ENCODE measurements at regions not wholly inside any gene's neighbourhood (a gene's known extent, or its start where the extent isn't known, plus 50 kb on each side); places are given as distances from the start of the nearest gene placed in this dataset.

DNA sequence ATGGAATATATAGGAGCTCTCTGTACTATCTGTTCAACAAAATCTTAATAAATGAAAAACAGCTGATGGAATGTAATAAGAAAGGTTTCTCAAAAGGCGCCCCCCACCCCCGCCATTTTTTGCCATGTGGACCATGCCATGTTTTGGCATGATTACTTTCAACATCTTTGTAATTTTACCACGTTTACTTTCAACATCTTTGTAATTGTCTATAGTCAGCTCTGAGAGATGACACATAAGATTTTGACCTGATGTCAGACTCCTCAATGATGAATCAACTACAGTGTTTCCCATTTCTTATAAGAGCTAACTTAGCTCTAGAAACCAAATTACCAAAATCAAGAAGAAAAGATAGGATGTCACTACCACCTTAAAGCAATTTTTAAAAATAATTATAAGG lies 144.9 kb upstream of the AHR start:
- no peak overlapping the region for H3K27ac ChIP-seq
- TF ChIP-seq POLR2A (IDR thresholded peaks at IDR 0.05), result no peak
- TF ChIP-seq, protein P1, sequence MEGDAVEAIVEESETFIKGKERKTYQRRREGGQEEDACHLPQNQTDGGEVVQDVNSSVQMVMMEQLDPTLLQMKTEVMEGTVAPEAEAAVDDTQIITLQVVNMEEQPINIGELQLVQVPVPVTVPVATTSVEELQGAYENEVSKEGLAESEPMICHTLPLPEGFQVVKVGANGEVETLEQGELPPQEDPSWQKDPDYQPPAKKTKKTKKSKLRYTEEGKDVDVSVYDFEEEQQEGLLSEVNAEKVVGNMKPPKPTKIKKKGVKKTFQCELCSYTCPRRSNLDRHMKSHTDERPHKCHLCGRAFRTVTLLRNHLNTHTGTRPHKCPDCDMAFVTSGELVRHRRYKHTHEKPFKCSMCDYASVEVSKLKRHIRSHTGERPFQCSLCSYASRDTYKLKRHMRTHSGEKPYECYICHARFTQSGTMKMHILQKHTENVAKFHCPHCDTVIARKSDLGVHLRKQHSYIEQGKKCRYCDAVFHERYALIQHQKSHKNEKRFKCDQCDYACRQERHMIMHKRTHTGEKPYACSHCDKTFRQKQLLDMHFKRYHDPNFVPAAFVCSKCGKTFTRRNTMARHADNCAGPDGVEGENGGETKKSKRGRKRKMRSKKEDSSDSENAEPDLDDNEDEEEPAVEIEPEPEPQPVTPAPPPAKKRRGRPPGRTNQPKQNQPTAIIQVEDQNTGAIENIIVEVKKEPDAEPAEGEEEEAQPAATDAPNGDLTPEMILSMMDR (IDR thresholded peaks at IDR 0.05), result no peak
- H3K27me3 ChIP-seq, result no peaks in the 10 kb centered on the region
- H3K4me3 ChIP-seq, result no peak overlapping the region
- DNase-seq, result no peak
- H3K36me3 ChIP-seq, result no peaks in the 10 kb centered on the region
- H3K9me3 ChIP-seq, result no peaks in the 10 kb centered on the region
- 75% methylated on average over 3 of the region's 3 CpGs for WGBS, 2 donors
- H3K4me1 ChIP-seq, result no peaks in the 10 kb centered on the region
- intact Hi-C loops (cut with DNase I), result no loop called here

- Histone ChIP-seq H3K4me1 (no peaks in the 10 kb centered on the region), H3K4me3 (no peak overlapping the region), H3K27me3 (no peaks in the 10 kb centered on the region), H3K27ac (no peak overlapping the region), H3K36me3 (no peaks in the 10 kb centered on the region), H3K9me3 (no peaks in the 10 kb centered on the region)
- no peak for DNase-seq
- TF ChIP-seq POLR2A (IDR thresholded peaks at IDR 0.05), result no peak
- TF ChIP-seq, protein P1 (IDR thresholded peaks at IDR 0.05), result no peak
- intact Hi-C loops (cut with DNase I), result no loop called here
Observed at GRCh38 chr7:17155529-17155928, 142.9 kb upstream of the AHR start.

- H3K36me3 ChIP-seq, result no peaks in the 10 kb centered on the region
- no peaks in the 10 kb centered on the region for H3K9me3 ChIP-seq
- intact Hi-C loops (cut with DNase I), result no loop called here
- WGBS, 2 donors, result 90 to 97% methylated on average over 5 of the region's 5 CpGs
- H3K27me3 ChIP-seq, result no peaks in the 10 kb centered on the region
- H3K4me1 ChIP-seq, result no peaks in the 10 kb centered on the region
- no peak for DNase-seq
- H3K27ac ChIP-seq, result no peak overlapping the region
- H3K4me3 ChIP-seq, result no peak overlapping the region
- TF ChIP-seq POLR2A (IDR thresholded peaks at IDR 0.05), result no peak
- TF ChIP-seq, protein P1 (IDR thresholded peaks at IDR 0.05), result no peak
Observed at GRCh38 chr7:17158261-17158660, 140.2 kb upstream of the AHR start.

DNA sequence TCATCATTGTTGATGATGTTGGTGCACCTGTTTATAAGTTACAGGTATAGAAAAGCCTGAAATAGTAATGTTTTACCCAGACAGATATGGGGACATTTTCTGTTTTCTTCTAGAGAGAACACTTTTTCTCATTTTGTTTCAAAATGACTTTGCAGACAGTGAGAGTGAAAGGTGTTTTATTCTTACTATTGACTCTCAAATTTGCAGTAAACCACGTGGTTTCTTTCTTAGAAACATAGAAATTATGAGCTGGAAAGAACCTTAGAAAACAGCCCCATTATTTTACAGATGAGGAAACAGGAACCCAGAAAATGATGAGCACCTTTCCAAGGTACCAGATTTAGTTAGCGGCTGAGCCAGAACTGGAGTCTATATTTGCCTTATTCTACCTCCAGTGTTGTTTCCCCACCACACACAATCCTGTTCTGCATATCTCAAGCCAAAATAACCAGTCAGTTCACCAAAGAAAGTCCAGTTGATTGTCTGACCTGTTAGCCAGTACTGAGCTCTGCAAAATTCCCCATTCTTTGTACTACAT lies 138.9 kb upstream of the AHR start:
- Histone ChIP-seq H3K4me1 (no peaks in the 10 kb centered on the region), H3K9me3 (no peaks in the 10 kb centered on the region), H3K27ac (no peak overlapping the region), H3K36me3 (no peaks in the 10 kb centered on the region), H3K4me3 (no peak overlapping the region), H3K27me3 (no peaks in the 10 kb centered on the region)
- intact Hi-C loops (cut with DNase I), result no loop called here
- DNase-seq, result no peak
- no peak for TF ChIP-seq POLR2A (IDR thresholded peaks at IDR 0.05)
- TF ChIP-seq, protein P1 (IDR thresholded peaks at IDR 0.05), result no peak
- WGBS, 2 donors, result 79 to 85% methylated on average over 2 of the region's 2 CpGs

GRCh38 chr7:17166824-17167379 lies 131.6 kb upstream of the AHR start:
- Histone ChIP-seq H3K4me1 (no peaks in the 10 kb centered on the region), H3K4me3 (no peak overlapping the region), H3K27ac (no peak overlapping the region), H3K9me3 (no peaks in the 10 kb centered on the region), H3K36me3 (no peaks in the 10 kb centered on the region), H3K27me3 (no peaks in the 10 kb centered on the region)
- 63 to 78% methylated on average over 4 of the region's 4 CpGs for WGBS, 2 donors
- intact Hi-C loops (cut with DNase I), result no loop called here
- TF ChIP-seq POLR2A (IDR thresholded peaks at IDR 0.05), result no peak
- TF ChIP-seq, protein P1 (IDR thresholded peaks at IDR 0.05), result no peak
- DNase-seq, result no peak
